ENCODE measurements at regions not wholly inside any gene's neighbourhood (a gene's known extent, or its start where the extent isn't known, plus 50 kb on each side); places are given as distances from the start of the nearest gene placed in this dataset.

- H3K9me3 Mint-ChIP-seq = peaks cover 40% of the 10 kb centered on the region
- no peak for TF ChIP-seq CTCF (IDR thresholded peaks at IDR 0.05; ENCODE audit: unreplicated experiment in 3 of 3)
- no peak overlapping the region for H3K4me3 Mint-ChIP-seq
- H3K4me1 Mint-ChIP-seq = no peaks in the 10 kb centered on the region
- no peak overlapping the region for H3K27ac Mint-ChIP-seq
- H3K36me3 Mint-ChIP-seq (ENCODE audit: low read depth) = no peaks in the 10 kb centered on the region
- H3K27me3 Mint-ChIP-seq (ENCODE audit: low read depth) = no peaks in the 10 kb centered on the region
These were observed 1939.7 kb downstream of the TP53TG3F start for GRCh38 chr16:35399133-35399532.

- TF ChIP-seq CTCF (IDR thresholded peaks at IDR 0.05; ENCODE audit: unreplicated experiment in 3 of 3) = no peak
- no peak overlapping the region for H3K4me3 Mint-ChIP-seq
- H3K27me3 Mint-ChIP-seq (ENCODE audit: low read depth) = no peaks in the 10 kb centered on the region
- H3K36me3 Mint-ChIP-seq (ENCODE audit: low read depth) = no peaks in the 10 kb centered on the region
- peaks cover 30% of the 10 kb centered on the region for H3K9me3 Mint-ChIP-seq
- no peak overlapping the region for H3K27ac Mint-ChIP-seq
- no peaks in the 10 kb centered on the region for H3K4me1 Mint-ChIP-seq
These were observed 1944.9 kb downstream of the TP53TG3F start for GRCh38 chr16:35404273-35404672.

GRCh38 chr16:35405526-35405925 is 1946.1 kb downstream of the TP53TG3F start:
- no peak overlapping the region for H3K4me3 Mint-ChIP-seq
- TF ChIP-seq CTCF (IDR thresholded peaks at IDR 0.05; ENCODE audit: unreplicated experiment in 3 of 3) = no peak
- H3K9me3 Mint-ChIP-seq = peaks cover 32% of the 10 kb centered on the region
- H3K27me3 Mint-ChIP-seq (ENCODE audit: low read depth) = no peaks in the 10 kb centered on the region
- H3K27ac Mint-ChIP-seq = no peak overlapping the region
- no peaks in the 10 kb centered on the region for H3K36me3 Mint-ChIP-seq (ENCODE audit: low read depth)
- H3K4me1 Mint-ChIP-seq = no peaks in the 10 kb centered on the region

- no peaks in the 10 kb centered on the region for H3K36me3 Mint-ChIP-seq (ENCODE audit: low read depth)
- H3K27ac Mint-ChIP-seq = no peak overlapping the region
- H3K4me1 Mint-ChIP-seq = no peaks in the 10 kb centered on the region
- peaks cover 33% of the 10 kb centered on the region for H3K9me3 Mint-ChIP-seq
- no peaks in the 10 kb centered on the region for H3K27me3 Mint-ChIP-seq (ENCODE audit: low read depth)
- no peak overlapping the region for H3K4me3 Mint-ChIP-seq
- no peak for TF ChIP-seq CTCF (IDR thresholded peaks at IDR 0.05; ENCODE audit: unreplicated experiment in 3 of 3)
These were observed 1950.1 kb downstream of the TP53TG3F start for GRCh38 chr16:35409503-35409902.

- Mint-ChIP-seq H3K9me3 (peaks cover 38% of the 10 kb centered on the region), H3K27me3 (ENCODE audit: low read depth) (no peaks in the 10 kb centered on the region), H3K4me3 (no peak overlapping the region), H3K36me3 (ENCODE audit: low read depth) (no peaks in the 10 kb centered on the region), H3K4me1 (no peaks in the 10 kb centered on the region), H3K27ac (no peak overlapping the region)
- no peak for TF ChIP-seq CTCF (IDR thresholded peaks at IDR 0.05; ENCODE audit: unreplicated experiment in 3 of 3)
These were observed 1951.0 kb downstream of the TP53TG3F start for GRCh38 chr16:35410438-35410837.

- Mint-ChIP-seq H3K27ac (no peak overlapping the region), H3K27me3 (ENCODE audit: low read depth) (no peaks in the 10 kb centered on the region), H3K9me3 (peaks cover 38% of the 10 kb centered on the region), H3K4me3 (no peak overlapping the region), H3K4me1 (no peaks in the 10 kb centered on the region), H3K36me3 (ENCODE audit: low read depth) (no peaks in the 10 kb centered on the region)
- TF ChIP-seq CTCF (IDR thresholded peaks at IDR 0.05; ENCODE audit: unreplicated experiment in 3 of 3) = no peak
These were observed 1951.7 kb downstream of the TP53TG3F start for GRCh38 chr16:35411156-35411555.

All from nephron (organoid).